H1 (cell line): ENCODE measurements at regions not wholly inside any gene's neighbourhood (a gene's known extent, or its start where the extent isn't known, plus 50 kb on each side); places are given as distances from the start of the nearest gene placed in this dataset.
"Not testable (repeated sequence)": the region's sequence is repeated elsewhere in the genome, so short reads cannot be mapped to it uniquely, and the experiment has no call there.

Experiments
- CTCF ChIA-PET: fragments of 300-600 bp; sonication (Branson Sonifier 250); formaldehyde crosslinking; loops from one replicate; lab custom pipeline; 2021; ENCODE audit not compliant: partially characterized antibody; lab: Charles Lee
- POLR2A ChIA-PET: fragments of 300-600 bp; sonication (Branson Sonifier 250); formaldehyde crosslinking; loops from one replicate; lab custom pipeline; 2021; ENCODE audit warnings: inconsistent platforms; ENCODE audit not compliant: partially characterized antibody; lab: Charles Lee
- DNase-seq, 2 experiments: peaks; one replicate each; pipeline versions ENCODE4 v3.0.0 to v3.0.0-alpha.2; 2010 to 2022; ENCODE audit warnings: low spot score in 2 of 2, low read depth in 1 of 2, mixed read lengths in 1 of 2
- FAIRE-seq: peaks from 2 replicates; lab custom pipeline; 2011; peaks lifted over from hg19 to GRCh38; lab: Jason Lieb, UNC
- H2AFZ ChIP-seq: 2 replicates; pipeline ENCODE4 v1.8.1; 2012; ENCODE audit warnings: low read length, inconsistent platforms
- H2AK5ac ChIP-seq: 2 replicates; pipeline ENCODE4 v1.6.1; 2013; ENCODE audit warnings: low read depth, low read length
- H2BK120ac ChIP-seq: replicated peaks from 2 replicates; pipeline ENCODE3; 2013; ENCODE audit warnings: low read depth, low read length, inconsistent platforms
- H2BK12ac ChIP-seq: 2 replicates; pipeline ENCODE4 v1.6.1; 2013; ENCODE audit warnings: low read depth, low read length
- H2BK15ac ChIP-seq: 2 replicates; pipeline ENCODE4 v1.6.1; 2013; ENCODE audit warnings: low read length
- H2BK20ac ChIP-seq: 2 replicates; pipeline ENCODE4 v1.6.1; 2013; ENCODE audit warnings: low read length
- H2BK5ac ChIP-seq: 2 replicates; pipeline ENCODE4 v1.6.1; 2013; ENCODE audit warnings: low read depth, low read length
- H3K14ac ChIP-seq: 2 replicates; pipeline ENCODE4 v1.6.1; 2013; ENCODE audit warnings: inconsistent platforms; ENCODE audit not compliant: insufficient read length
- H3K18ac ChIP-seq: 2 replicates; pipeline ENCODE4 v1.6.1; 2013; ENCODE audit warnings: low read length; ENCODE audit errors: extremely low read depth
- H3K23ac ChIP-seq: 2 replicates; pipeline ENCODE4 v1.6.1; 2013; ENCODE audit warnings: inconsistent platforms; ENCODE audit not compliant: insufficient read length
- H3K23me2 ChIP-seq: 2 replicates; pipeline ENCODE4 v1.6.1; 2013; ENCODE audit warnings: low read depth, low read length
- H3K27ac ChIP-seq: 2 replicates; pipeline ENCODE4 v1.6.1; 2011; ENCODE audit warnings: low read depth, low read length, inconsistent platforms
- H3K27me3 ChIP-seq, 4 experiments: replicated peaks in 1 of 4; 1 replicate in 1 of 4; 2 replicates in 3 of 4; pipeline versions ENCODE4 v1.6.1 to v1.8.1; 2011 to 2013; ENCODE audit warnings: low read length in 3 of 4, mild to moderate bottlenecking in 3 of 4, inconsistent platforms in 2 of 4, mixed read lengths in 2 of 4, moderate library complexity in 1 of 4; ENCODE audit not compliant: control insufficient read depth in 3 of 4, insufficient read depth in 3 of 4; ENCODE audit errors: extremely low read depth in 1 of 4
- H3K36me3 ChIP-seq, 4 experiments: 2 replicates each; pipeline versions ENCODE4 v1.6.1 to v1.8.1; 2011 to 2013; ENCODE audit warnings: mild to moderate bottlenecking in 4 of 4, low read length in 3 of 4, moderate library complexity in 2 of 4, control low read depth in 1 of 4, inconsistent platforms in 1 of 4; ENCODE audit not compliant: insufficient read depth in 4 of 4, control insufficient read depth in 2 of 4
- H3K4ac ChIP-seq: replicated peaks from 2 replicates; pipeline ENCODE3; 2013; ENCODE audit warnings: low read length, low read depth, mixed read lengths, inconsistent platforms; ENCODE audit not compliant: insufficient read length
- H3K4me1 ChIP-seq, 4 experiments: replicated peaks in 1 of 4; 1 replicate in 1 of 4; 2 replicates in 3 of 4; pipeline versions ENCODE4 v1.6.1 to v1.8.1; 2011 to 2013; ENCODE audit warnings: low read length in 3 of 4, inconsistent platforms in 2 of 4, mixed read lengths in 1 of 4; ENCODE audit not compliant: insufficient read depth in 4 of 4, control insufficient read depth in 3 of 4
- H3K4me2 ChIP-seq, 2 experiments: 2 replicates each; pipeline versions ENCODE4 v1.6.1 to v1.8.1; 2011 to 2013; ENCODE audit warnings: low read depth in 2 of 2, low read length in 2 of 2, control low read depth in 1 of 2, inconsistent platforms in 1 of 2, mild to moderate bottlenecking in 1 of 2; ENCODE audit not compliant: insufficient read depth in 1 of 2
- H3K4me3 ChIP-seq, 4 experiments: fragments of 200-600, 300-600 bp in 1 of 4; sonication (generic), shearing (Covaris generic), sonication (Bioruptor Twin) in 1 of 4; 2 replicates each; pipeline versions ENCODE4 v1.5.1 to v1.8.1; 2011 to 2016; ENCODE audit warnings: low read length in 4 of 4, low read depth in 3 of 4, control low read depth in 2 of 4, inconsistent platforms in 2 of 4, mild to moderate bottlenecking in 2 of 4, mixed read lengths in 1 of 4, moderate library complexity in 1 of 4; ENCODE audit not compliant: insufficient read depth in 2 of 4; ENCODE audit errors: extremely low read depth in 1 of 4
- H3K56ac ChIP-seq: replicated peaks from 2 replicates; pipeline ENCODE3; 2013; ENCODE audit warnings: low read depth, mild to moderate bottlenecking, mixed read lengths, low read length, inconsistent platforms; ENCODE audit not compliant: insufficient read length
- H3K79me1 ChIP-seq: 2 replicates; pipeline ENCODE4 v1.6.1; 2013; ENCODE audit warnings: low read depth, low read length, control low read depth
- H3K79me2 ChIP-seq, 2 experiments: 2 replicates each; pipeline versions ENCODE4 v1.6.1 to v1.8.1; 2012 to 2013; ENCODE audit warnings: low read length in 2 of 2, mild to moderate bottlenecking in 2 of 2, inconsistent platforms in 1 of 2; ENCODE audit not compliant: insufficient read depth in 2 of 2, control insufficient read depth in 1 of 2
- H3K9ac ChIP-seq, 4 experiments: replicated peaks in 1 of 4; 1 replicate in 1 of 4; 2 replicates in 3 of 4; pipeline versions ENCODE4 v1.6.1 to v1.8.1; 2011 to 2013; ENCODE audit warnings: low read depth in 3 of 4, low read length in 3 of 4, control low read depth in 2 of 4, mild to moderate bottlenecking in 2 of 4, moderate library complexity in 2 of 4, inconsistent platforms in 1 of 4; ENCODE audit errors: extremely low read depth in 1 of 4
- H3K9me3 ChIP-seq, 2 experiments: 2 replicates each; pipeline versions ENCODE4 v1.6.1 to v1.8.1; 2012 to 2013; ENCODE audit warnings: mild to moderate bottlenecking in 2 of 2, moderate library complexity in 2 of 2, control low read depth in 1 of 2, inconsistent platforms in 1 of 2, low read depth in 1 of 2, low read length in 1 of 2, mixed read lengths in 1 of 2; ENCODE audit not compliant: insufficient read depth in 2 of 2
- H4K20me1 ChIP-seq, 2 experiments: replicated peaks in 1 of 2; 2 replicates each; pipeline versions ENCODE3 to v1.8.1; 2011 to 2013; ENCODE audit warnings: inconsistent platforms in 2 of 2, low read length in 2 of 2, mild to moderate bottlenecking in 1 of 2; ENCODE audit not compliant: insufficient read depth in 2 of 2, control insufficient read depth in 1 of 2
- H4K5ac ChIP-seq: 2 replicates; pipeline ENCODE4 v1.6.1; 2013; ENCODE audit warnings: low read length, low read depth, mixed read lengths, inconsistent platforms; ENCODE audit not compliant: insufficient read length
- H4K8ac ChIP-seq: 2 replicates; pipeline ENCODE4 v1.8.0; 2013; ENCODE audit warnings: mild to moderate bottlenecking, moderate library complexity, low read length, inconsistent platforms; ENCODE audit not compliant: insufficient read depth; ENCODE audit errors: extremely low read depth
- H4K91ac ChIP-seq: replicated peaks from 2 replicates; pipeline ENCODE3; 2013; ENCODE audit warnings: low read length, mixed read lengths, inconsistent platforms; ENCODE audit not compliant: insufficient read length
- CEBPB ChIP-seq: IDR thresholded peaks from 2 replicates; pipeline ENCODE4 v1.6.1; 2012; ENCODE audit warnings: low read depth, low read length
- EZH2 ChIP-seq: fragments of 200-600 bp; sonication (generic); IDR thresholded peaks from 2 replicates; pipeline ENCODE4 v1.7.1; 2012; ENCODE audit warnings: low read depth, mild to moderate bottlenecking, moderate library complexity, low read length, inconsistent platforms; ENCODE audit not compliant: severe bottlenecking
- NANOG ChIP-seq: IDR thresholded peaks from 2 replicates; pipeline ENCODE4 v1.6.1; 2011; ENCODE audit warnings: low read length, low read depth, mild to moderate bottlenecking, inconsistent platforms; ENCODE audit not compliant: insufficient read depth, poor library complexity, severe bottlenecking
- WGBS, 2 experiments: shearing (Covaris generic) in 1 of 2; methylation state at CpG; one replicate each; pipeline versions ENCODE4 v1.1.6 to v1.1.7; 2013 to 2015; ENCODE audit warnings: low lambda C conversion rate in 2 of 2, mixed read lengths in 2 of 2, inconsistent platforms in 1 of 2, low coverage in 1 of 2, missing lambda C conversion rate in 1 of 2; ENCODE audit not compliant: insufficient replicate concordance in 2 of 2, insufficient coverage in 1 of 2, insufficient read length in 1 of 2; ENCODE audit errors: extremely low coverage in 1 of 2, missing lambda C conversion rate in 1 of 2; 5-methylcytosine and 5-hydroxymethylcytosine counted together
- TF ChIP-seq, protein P1 (sequence below): IDR thresholded peaks from 2 replicates; pipeline ENCODE4 v1.6.1; 2011; ENCODE audit warnings: low read length, improper control_type of control experiment

DNA sequence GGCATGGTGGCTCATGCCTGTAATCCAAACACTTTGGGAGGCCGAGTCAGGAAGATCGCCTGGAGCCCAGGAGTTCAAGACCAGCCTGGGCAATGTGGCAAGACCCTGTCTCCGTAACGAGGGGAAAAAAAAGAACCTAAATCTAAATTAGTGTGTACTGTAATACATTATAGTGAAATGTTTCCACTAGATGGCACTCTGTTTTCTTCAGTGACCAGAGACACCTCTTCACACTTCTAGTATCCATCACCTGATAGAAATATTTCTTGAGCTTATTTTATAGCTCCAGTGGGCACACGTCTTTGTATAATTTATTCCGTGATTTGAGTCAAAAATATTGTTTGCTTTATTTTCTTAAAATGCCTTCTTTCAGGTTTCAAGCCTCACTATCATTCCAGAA lies 600.9 kb upstream of the DIPK2B start (continued):
- TF ChIP-seq NANOG (no peak), CEBPB (no peak), EZH2 (no peak)
- TF ChIP-seq, protein P1, sequence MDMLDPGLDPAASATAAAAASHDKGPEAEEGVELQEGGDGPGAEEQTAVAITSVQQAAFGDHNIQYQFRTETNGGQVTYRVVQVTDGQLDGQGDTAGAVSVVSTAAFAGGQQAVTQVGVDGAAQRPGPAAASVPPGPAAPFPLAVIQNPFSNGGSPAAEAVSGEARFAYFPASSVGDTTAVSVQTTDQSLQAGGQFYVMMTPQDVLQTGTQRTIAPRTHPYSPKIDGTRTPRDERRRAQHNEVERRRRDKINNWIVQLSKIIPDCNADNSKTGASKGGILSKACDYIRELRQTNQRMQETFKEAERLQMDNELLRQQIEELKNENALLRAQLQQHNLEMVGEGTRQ: no peak

DNA sequence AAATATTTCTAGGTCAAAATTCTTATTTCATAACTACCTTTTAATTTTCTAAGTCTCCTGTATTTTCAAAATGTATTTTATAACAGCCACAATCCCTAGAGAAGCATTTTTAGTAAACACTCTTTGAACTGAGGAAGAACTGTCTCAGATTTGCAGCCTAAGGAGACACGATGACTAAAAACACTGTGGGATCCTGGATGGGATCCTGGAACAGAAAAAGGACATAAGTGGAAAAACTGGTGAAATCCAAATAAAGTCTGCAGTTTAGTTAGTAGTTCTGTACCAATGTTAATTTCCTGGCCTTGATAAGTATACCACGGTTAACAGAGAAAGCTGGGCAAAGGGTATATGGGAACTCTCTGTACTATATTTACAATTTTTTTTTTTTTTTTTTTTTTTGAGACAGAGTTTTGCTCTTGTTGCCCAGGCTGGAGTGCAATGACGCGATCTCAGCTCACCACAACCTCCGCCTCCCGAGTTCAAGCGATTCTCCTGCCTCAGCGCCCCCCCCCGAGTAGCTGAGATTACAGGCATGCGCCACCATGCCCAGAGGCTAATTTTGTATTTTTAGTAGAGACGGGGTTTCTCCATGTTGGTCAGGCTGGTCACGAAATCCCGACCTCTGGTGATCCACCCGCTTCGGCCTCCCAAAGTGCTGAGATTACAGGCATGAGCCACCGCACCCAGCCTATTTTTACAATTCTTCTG lies 600.2 kb upstream of the DIPK2B start:
- H2BK12ac ChIP-seq, H3K9ac ChIP-seq, H3K23ac ChIP-seq, H3K14ac ChIP-seq, H3K9me3 ChIP-seq, H2BK120ac ChIP-seq, H3K79me1 ChIP-seq, H2AK5ac ChIP-seq, H4K91ac ChIP-seq, H3K27me3 ChIP-seq, H2BK5ac ChIP-seq, H3K4me3 ChIP-seq, H4K8ac ChIP-seq, POLR2A ChIA-PET, H3K4ac ChIP-seq, DNase-seq, H3K18ac ChIP-seq, H4K5ac ChIP-seq, FAIRE-seq, H3K56ac ChIP-seq, H2BK15ac ChIP-seq, H3K23me2 ChIP-seq, H2BK20ac ChIP-seq, H3K27ac ChIP-seq, H2AFZ ChIP-seq, H3K4me2 ChIP-seq: not testable (repeated sequence)
- peaks cover 0 to 17% (median 0%) of the 10 kb centered on the region in 4 experiments; a peak in 2 of 8 replicates for H3K36me3 ChIP-seq
- peaks cover 0 to 97% of the 10 kb centered on the region in 2 experiments; a peak in 2 of 4 replicates for H3K79me2 ChIP-seq
- H4K20me1 ChIP-seq: peaks cover 2 to 13% of the 10 kb centered on the region in 2 experiments
- CTCF ChIA-PET: interaction anchor here (1.2 to 1.9 kb wide), 2 partner anchors 17 to 608 kb away, joined by 3 to 4 read pairs; no protein-coding TSS in a partner anchor
- WGBS, 2 experiments: 94% methylated on average over 8 of the region's 16 CpGs; no CpG with 5 or more reads in 1 of the 2 experiments
- H3K4me1 ChIP-seq: peaks cover 0 to 25% (median 4%) of the 10 kb centered on the region in 4 experiments; a peak in 2 of 7 replicates
